KMS-11 (cell line): ENCODE measurements at regions not wholly inside any gene's neighbourhood (a gene's known extent, or its start where the extent isn't known, plus 50 kb on each side); places are given as distances from the start of the nearest gene placed in this dataset.
A peak's percentile ranks its signal among the peaks of the same experiment; 100 is the strongest.

Experiments used
- H2AFZ ChIP-seq: fragments of 200-600 bp; sonication (generic); 2 replicates; pipeline ENCODE4 v1.6.1; 2016; ENCODE audit warnings: antibody characterized with exemption, mixed run types, low read depth
- H3K27ac ChIP-seq: fragments of 200-600 bp; sonication (generic); 2 replicates; pipeline ENCODE4 v1.6.1; 2016; ENCODE audit warnings: mild to moderate bottlenecking, mixed run types
- H3K27me3 ChIP-seq: fragments of 200-600 bp; sonication (generic); 2 replicates; pipeline ENCODE4 v1.6.1; 2017; ENCODE audit warnings: mild to moderate bottlenecking, low read depth, mixed run types, moderate library complexity; ENCODE audit not compliant: insufficient read depth
- H3K36me3 ChIP-seq: fragments of 200-600 bp; sonication (generic); 2 replicates; pipeline ENCODE4 v1.6.1; 2017; ENCODE audit warnings: mild to moderate bottlenecking, mixed run types; ENCODE audit not compliant: insufficient read depth
- H3K4me1 ChIP-seq: fragments of 200-600 bp; sonication (generic); 2 replicates; pipeline ENCODE4 v1.6.1; 2016; ENCODE audit warnings: mild to moderate bottlenecking, low read depth, mixed run types; ENCODE audit not compliant: poor library complexity, severe bottlenecking
- H3K4me2 ChIP-seq: fragments of 200-600 bp; sonication (generic); 2 replicates; pipeline ENCODE4 v1.7.0; 2016; ENCODE audit warnings: mild to moderate bottlenecking, mixed run types
- H3K4me3 ChIP-seq: fragments of 200-600 bp; sonication (generic); IDR thresholded peaks from 2 replicates; pipeline ENCODE4 v1.6.1; 2017; ENCODE audit warnings: low read depth, low read length, mixed read lengths; ENCODE audit not compliant: insufficient read depth
- H3K79me2 ChIP-seq: fragments of 200-600 bp; sonication (generic); 2 replicates; pipeline ENCODE4 v1.6.1; 2016; ENCODE audit warnings: low read depth, mixed run types; ENCODE audit not compliant: insufficient read depth
- H3K9ac ChIP-seq: fragments of 200-600 bp; sonication (generic); 2 replicates; pipeline ENCODE4 v1.6.1; 2016; ENCODE audit warnings: mild to moderate bottlenecking, mixed run types
- H4K20me1 ChIP-seq: fragments of 200-600 bp; sonication (generic); 2 replicates; pipeline ENCODE4 v1.6.1; 2016; ENCODE audit warnings: mild to moderate bottlenecking, mixed run types; ENCODE audit not compliant: insufficient read depth
- TF ChIP-seq, protein P1 (sequence below): fragments of 200-600 bp; sonication (generic); conservative IDR thresholded peaks from 2 replicates; pipeline ENCODE4 v1.6.1; 2017; ENCODE audit warnings: low read depth, mild to moderate bottlenecking, antibody characterized with exemption, low read length, moderate library complexity, mixed read lengths

GRCh38 chr11:81022057-81022456 is 1581.2 kb upstream of the TENM4 start:
- Histone ChIP-seq H4K20me1 (no peaks in the 10 kb centered on the region), H3K79me2 (no peaks in the 10 kb centered on the region), H2AFZ (no peak overlapping the region), H3K4me1 (no peaks in the 10 kb centered on the region), H3K4me2 (no peak overlapping the region), H3K4me3 (no peak overlapping the region), H3K9ac (no peak overlapping the region), H3K27ac (no peak overlapping the region), H3K27me3 (no peaks in the 10 kb centered on the region), H3K36me3 (no peaks in the 10 kb centered on the region)
- TF ChIP-seq, protein P1, sequence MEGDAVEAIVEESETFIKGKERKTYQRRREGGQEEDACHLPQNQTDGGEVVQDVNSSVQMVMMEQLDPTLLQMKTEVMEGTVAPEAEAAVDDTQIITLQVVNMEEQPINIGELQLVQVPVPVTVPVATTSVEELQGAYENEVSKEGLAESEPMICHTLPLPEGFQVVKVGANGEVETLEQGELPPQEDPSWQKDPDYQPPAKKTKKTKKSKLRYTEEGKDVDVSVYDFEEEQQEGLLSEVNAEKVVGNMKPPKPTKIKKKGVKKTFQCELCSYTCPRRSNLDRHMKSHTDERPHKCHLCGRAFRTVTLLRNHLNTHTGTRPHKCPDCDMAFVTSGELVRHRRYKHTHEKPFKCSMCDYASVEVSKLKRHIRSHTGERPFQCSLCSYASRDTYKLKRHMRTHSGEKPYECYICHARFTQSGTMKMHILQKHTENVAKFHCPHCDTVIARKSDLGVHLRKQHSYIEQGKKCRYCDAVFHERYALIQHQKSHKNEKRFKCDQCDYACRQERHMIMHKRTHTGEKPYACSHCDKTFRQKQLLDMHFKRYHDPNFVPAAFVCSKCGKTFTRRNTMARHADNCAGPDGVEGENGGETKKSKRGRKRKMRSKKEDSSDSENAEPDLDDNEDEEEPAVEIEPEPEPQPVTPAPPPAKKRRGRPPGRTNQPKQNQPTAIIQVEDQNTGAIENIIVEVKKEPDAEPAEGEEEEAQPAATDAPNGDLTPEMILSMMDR, result no peak

GRCh38 chr11:81010631-81011030 is 1569.8 kb upstream of the TENM4 start:
- Histone ChIP-seq H3K4me1 (no peaks in the 10 kb centered on the region), H3K79me2 (no peaks in the 10 kb centered on the region), H4K20me1 (no peaks in the 10 kb centered on the region), H3K36me3 (no peaks in the 10 kb centered on the region), H3K4me3 (no peak overlapping the region), H2AFZ (no peak overlapping the region), H3K4me2 (no peak overlapping the region), H3K9ac (no peak overlapping the region), H3K27ac (no peak overlapping the region), H3K27me3 (no peaks in the 10 kb centered on the region)
- TF ChIP-seq, protein P1, result no peak

GRCh38 chr11:81007046-81007445 is 1566.2 kb upstream of the TENM4 start:
- H3K79me2 ChIP-seq, result no peaks in the 10 kb centered on the region
- H3K4me2 ChIP-seq, result no peak overlapping the region
- no peak overlapping the region for H2AFZ ChIP-seq
- no peak overlapping the region for H3K4me3 ChIP-seq
- H3K4me1 ChIP-seq, result peaks cover 5% of the 10 kb centered on the region
- H3K9ac ChIP-seq, result no peak overlapping the region
- TF ChIP-seq, protein P1, result no peak; the same call in 1 of the 2 replicates
- H4K20me1 ChIP-seq, result no peaks in the 10 kb centered on the region
- no peaks in the 10 kb centered on the region for H3K36me3 ChIP-seq
- no peaks in the 10 kb centered on the region for H3K27me3 ChIP-seq
- no peak overlapping the region for H3K27ac ChIP-seq

DNA sequence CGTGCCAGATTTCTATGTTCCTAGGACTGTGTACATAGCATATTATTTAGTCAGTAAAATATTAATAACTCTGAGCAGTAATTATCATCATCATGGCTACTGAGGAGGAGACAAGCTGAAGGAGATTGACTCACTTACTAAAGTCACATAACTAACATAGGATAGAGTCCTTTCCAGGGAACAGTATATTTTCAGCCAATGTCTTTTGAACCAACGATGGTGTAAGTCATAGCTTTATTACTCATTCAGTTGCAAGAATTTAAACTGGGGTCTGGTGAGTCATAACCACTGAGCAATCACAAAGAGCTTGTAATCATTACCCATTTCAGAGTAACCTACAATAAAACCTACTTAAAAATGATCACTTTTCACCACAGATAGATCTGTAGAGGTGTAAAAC is 1564.8 kb upstream of the TENM4 start:
- H4K20me1 ChIP-seq, result no peaks in the 10 kb centered on the region
- no peak overlapping the region for H2AFZ ChIP-seq
- no peak overlapping the region for H3K4me2 ChIP-seq
- no peaks in the 10 kb centered on the region for H3K79me2 ChIP-seq
- peaks cover 5% of the 10 kb centered on the region for H3K4me1 ChIP-seq
- no peak overlapping the region for H3K9ac ChIP-seq
- no peak overlapping the region for H3K27ac ChIP-seq
- H3K36me3 ChIP-seq, result no peaks in the 10 kb centered on the region
- no peaks in the 10 kb centered on the region for H3K27me3 ChIP-seq
- TF ChIP-seq, protein P1, result no peak
- H3K4me3 ChIP-seq, result no peak overlapping the region

DNA sequence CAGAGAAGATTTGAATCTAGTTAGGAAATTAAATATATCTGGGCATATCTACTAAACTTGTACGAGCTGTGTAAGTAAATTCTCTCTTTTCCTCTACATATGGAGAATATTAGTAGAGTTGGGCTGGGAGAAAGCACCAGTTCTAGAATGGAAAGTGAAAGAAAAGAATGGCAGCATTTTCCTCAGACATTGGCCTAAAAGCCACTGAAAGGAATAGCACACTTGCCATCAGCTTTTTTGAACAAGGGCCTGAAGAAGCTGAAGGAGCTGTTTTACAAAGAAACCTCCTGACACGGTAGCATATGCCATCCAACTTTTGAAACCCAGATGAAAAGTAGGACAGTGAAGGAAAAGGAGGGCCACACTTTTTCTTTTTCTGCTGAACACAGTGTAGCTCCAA is 1563.7 kb upstream of the TENM4 start:
- H3K9ac ChIP-seq, result no peak overlapping the region
- H3K79me2 ChIP-seq, result no peaks in the 10 kb centered on the region
- TF ChIP-seq, protein P1, result no peak
- H3K36me3 ChIP-seq, result no peaks in the 10 kb centered on the region
- H3K27ac ChIP-seq, result no peak overlapping the region
- no peaks in the 10 kb centered on the region for H3K27me3 ChIP-seq
- H2AFZ ChIP-seq, result peak overlapping the region; percentile 21
- no peaks in the 10 kb centered on the region for H4K20me1 ChIP-seq
- H3K4me2 ChIP-seq, result peak overlapping the region; percentile 41; the same call in 1 of the 2 replicates
- H3K4me1 ChIP-seq, result peaks cover 5% of the 10 kb centered on the region
- no peak overlapping the region for H3K4me3 ChIP-seq
